GM23338 (cell line): ENCODE measurements at regions not wholly inside any gene's neighbourhood (a gene's known extent, or its start where the extent isn't known, plus 50 kb on each side); places are given as distances from the start of the nearest gene placed in this dataset.

Experiments used
- ATAC-seq: fragments of 200-7000 bp; cut with Tn5 transposase; 3 replicates; pipeline ENCODE4 v1.9.1; 2020
- DNase-seq: peaks from one replicate; pipeline ENCODE4 v3.0.0-alpha.2; 2015; ENCODE audit warnings: low spot score
- H2AFZ ChIP-seq: fragments of 200-600 bp; sonication (generic); 2 replicates; pipeline ENCODE4 v1.8.0; 2016; ENCODE audit warnings: antibody characterized with exemption, mild to moderate bottlenecking, moderate library complexity
- H3F3A ChIP-seq: fragments of 200-600 bp; sonication (generic); replicated peaks from 2 replicates; pipeline ENCODE4 v1.8.0; 2017; ENCODE audit warnings: antibody characterized with exemption, mixed run types, low read depth
- H3K27ac ChIP-seq: fragments of 200-600 bp; sonication (generic); 2 replicates; pipeline ENCODE4 v1.6.1; 2016; ENCODE audit warnings: low read depth
- H3K27me3 ChIP-seq: fragments of 200-600 bp; sonication (generic); 2 replicates; pipeline ENCODE4 v1.8.0; 2016; ENCODE audit warnings: mild to moderate bottlenecking, mixed run types, moderate library complexity; ENCODE audit not compliant: insufficient read depth
- H3K36me3 ChIP-seq: fragments of 200-600 bp; sonication (generic); 2 replicates; pipeline ENCODE4 v1.8.0; 2016; ENCODE audit warnings: mild to moderate bottlenecking; ENCODE audit not compliant: insufficient read depth
- H3K4me1 ChIP-seq: fragments of 200-600 bp; sonication (generic); 2 replicates; pipeline ENCODE4 v1.8.0; 2016; ENCODE audit warnings: mild to moderate bottlenecking, moderate library complexity; ENCODE audit not compliant: insufficient read depth
- H3K4me2 ChIP-seq: fragments of 200-600 bp; sonication (generic); 2 replicates; pipeline ENCODE4 v1.7.1; 2017; ENCODE audit warnings: mixed run types
- H3K4me3 ChIP-seq: fragments of 200-600 bp; sonication (generic); 2 replicates; pipeline ENCODE4 v1.6.1; 2016; ENCODE audit warnings: mixed run types
- H3K79me2 ChIP-seq: fragments of 200-600 bp; sonication (generic); replicated peaks from 2 replicates; pipeline ENCODE4 v1.8.0; 2017; ENCODE audit warnings: mild to moderate bottlenecking; ENCODE audit not compliant: insufficient read depth
- H3K9me2 ChIP-seq: fragments of 200-600 bp; sonication (generic); 2 replicates; pipeline ENCODE4 v1.8.0; 2017; ENCODE audit not compliant: insufficient read depth
- H4K20me1 ChIP-seq: fragments of 200-600 bp; sonication (generic); replicated peaks from 2 replicates; pipeline ENCODE4 v1.8.0; 2017; ENCODE audit warnings: mild to moderate bottlenecking; ENCODE audit not compliant: insufficient read depth
- H3K27ac Mint-ChIP-seq: 2 replicates; pipeline ENCODE4 v1.8.0; 2020; ENCODE audit warnings: inconsistent platforms, mild to moderate bottlenecking, moderate library complexity, mixed read lengths
- H3K27me3 Mint-ChIP-seq: 3 replicates; pipeline ENCODE4 v1.8.0; 2022; ENCODE audit warnings: low read depth, mild to moderate bottlenecking, moderate library complexity, mixed read lengths, inconsistent platforms; ENCODE audit not compliant: insufficient read depth, poor library complexity
- H3K36me3 Mint-ChIP-seq: 3 replicates; pipeline ENCODE4 v1.8.0; 2021; ENCODE audit warnings: low read depth, mild to moderate bottlenecking, inconsistent platforms, moderate library complexity, mixed read lengths
- H3K4me1 Mint-ChIP-seq: 3 replicates; pipeline ENCODE4 v1.8.0; 2020; ENCODE audit warnings: mild to moderate bottlenecking, inconsistent platforms, mixed read lengths
- H3K4me3 Mint-ChIP-seq: 3 replicates; pipeline ENCODE4 v1.8.0; 2021; ENCODE audit warnings: moderate library complexity, mild to moderate bottlenecking, inconsistent platforms, mixed read lengths
- H3K9me3 Mint-ChIP-seq: 3 replicates; pipeline ENCODE4 v1.8.0; 2020; ENCODE audit warnings: moderate library complexity, mild to moderate bottlenecking, inconsistent platforms, mixed read lengths
- CREB1 ChIP-seq: fragments of 250-450 bp; sonication (Bioruptor Pico); IDR thresholded peaks from 2 replicates; pipeline ENCODE4 v1.5.0; 2020; ENCODE audit warnings: low read depth, mild to moderate bottlenecking, moderate library complexity
- EZH2 ChIP-seq: fragments of 200-600 bp; sonication (generic); IDR thresholded peaks from one replicate; pipeline ENCODE4 v1.8.0; 2017; ENCODE audit warnings: antibody characterized with exemption, mild to moderate bottlenecking, low read depth; ENCODE audit not compliant: unreplicated experiment
- EZH2phosphoT487 ChIP-seq: fragments of 200-600 bp; sonication (generic); IDR thresholded peaks from one replicate; pipeline ENCODE4 v1.8.1; 2018; ENCODE audit warnings: antibody characterized with exemption; ENCODE audit not compliant: unreplicated experiment
- JUNB ChIP-seq: IDR thresholded peaks from one replicate; pipeline ENCODE4 v1.6.1; 2016; ENCODE audit warnings: antibody characterized with exemption; ENCODE audit not compliant: unreplicated experiment
- NANOG ChIP-seq: IDR thresholded peaks from 2 replicates; pipeline ENCODE4 v1.6.1; 2016; ENCODE audit warnings: antibody characterized with exemption, borderline replicate concordance
- POLR2AphosphoS5 ChIP-seq: IDR thresholded peaks from 2 replicates; pipeline ENCODE4 v1.6.1; 2016; ENCODE audit warnings: antibody characterized with exemption, low read depth
- STAT1 ChIP-seq: IDR thresholded peaks from one replicate; pipeline ENCODE4 v1.6.1; 2016; ENCODE audit warnings: antibody characterized with exemption; ENCODE audit not compliant: unreplicated experiment
- ZNF114 ChIP-seq: fragments of 250-450 bp; sonication (Bioruptor Pico); IDR thresholded peaks from 2 replicates; pipeline ENCODE4 v1.5.0; 2020; ENCODE audit warnings: mild to moderate bottlenecking, moderate library complexity
- ZNF331 ChIP-seq: fragments of 250-450 bp; sonication (Bioruptor Pico); IDR thresholded peaks from 2 replicates; pipeline ENCODE4 v1.5.0; 2020; ENCODE audit warnings: low read depth, mild to moderate bottlenecking, moderate library complexity
- TF ChIP-seq, protein P1 (sequence below): IDR thresholded peaks from one replicate; pipeline ENCODE4 v1.6.1; 2018; ENCODE audit warnings: antibody characterized with exemption; ENCODE audit not compliant: unreplicated experiment
- TF ChIP-seq, protein P2 (sequence below), 2 experiments: fragments of 200-600 bp in 1 of 2; sonication (generic) in 1 of 2; conservative IDR thresholded peaks; 2 replicates each; pipeline versions ENCODE4 v1.5.1 to v1.6.1; 2016 to 2017; ENCODE audit warnings: antibody characterized with exemption in 2 of 2, low read depth in 2 of 2, mild to moderate bottlenecking in 2 of 2, moderate library complexity in 1 of 2
- TF ChIP-seq, protein P3 (sequence below): fragments of 250-450 bp; sonication (Bioruptor Pico); IDR thresholded peaks from 2 replicates; pipeline ENCODE4 v1.5.0; 2020; ENCODE audit warnings: mild to moderate bottlenecking, moderate library complexity
- TF ChIP-seq, protein P4 (sequence below): IDR thresholded peaks from 2 replicates; pipeline ENCODE4 v1.6.1; 2016; ENCODE audit warnings: antibody characterized with exemption

DNA sequence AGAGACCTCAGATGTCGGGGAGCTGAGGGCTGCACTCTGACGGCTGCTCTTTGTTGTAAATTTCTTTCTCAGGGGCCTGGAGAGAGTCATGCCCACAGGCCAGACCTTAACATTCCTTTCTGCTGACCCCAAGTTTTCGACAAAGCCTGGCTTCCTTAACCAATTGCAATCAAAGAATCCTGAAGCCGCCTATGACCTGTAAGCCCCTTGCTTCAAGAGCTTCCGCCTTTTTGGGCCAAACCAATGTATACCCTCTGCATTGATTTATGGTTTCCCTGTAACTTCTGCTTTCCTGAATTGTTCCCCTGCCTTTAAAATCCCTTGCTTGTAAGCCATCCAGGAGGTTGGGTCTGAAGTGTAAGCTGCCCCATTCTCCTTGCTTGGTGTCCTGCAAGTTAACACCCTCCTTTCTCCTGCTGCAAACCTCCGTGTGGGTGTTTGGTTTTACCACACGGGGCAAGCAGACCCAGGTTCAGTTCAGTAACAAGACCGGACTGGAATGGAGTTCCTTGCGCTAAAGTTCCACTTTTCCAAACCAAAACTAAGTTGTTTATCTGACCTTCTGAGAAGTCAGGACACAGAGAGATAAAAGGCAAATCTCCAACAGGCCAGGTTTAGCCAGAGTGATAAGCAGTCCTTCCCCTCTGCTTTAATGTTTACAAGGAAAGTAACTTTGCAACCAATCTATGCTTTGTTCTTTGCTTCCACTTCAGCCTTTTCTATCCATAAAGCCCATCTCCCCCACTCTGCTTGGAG lies 141.6 kb downstream of the KCNJ12 start:
- Histone ChIP-seq H3K9me2 (no peaks in the 10 kb centered on the region), H2AFZ (no peak overlapping the region), H3K27ac (no peak overlapping the region), H3F3A (no peaks in the 10 kb centered on the region), H3K4me2 (no peak overlapping the region), H4K20me1 (no peaks in the 10 kb centered on the region), H3K4me1 (0 out of 2 replicates have a peak, but pooled peaks cover 8% of the 10 kb centered on the region), H3K27me3 (peaks cover 2% of the 10 kb centered on the region), H3K79me2 (no peaks in the 10 kb centered on the region), H3K36me3 (no peaks in the 10 kb centered on the region), H3K4me3 (no peak overlapping the region)
- peaks cover 8% of the 10 kb centered on the region; the same call in 2 of the 3 replicates for H3K4me1 Mint-ChIP-seq
- H3K27me3 Mint-ChIP-seq = peaks cover 2% of the 10 kb centered on the region
- no peak overlapping the region for H3K4me3 Mint-ChIP-seq
- no peak for DNase-seq
- no peaks in the 10 kb centered on the region for H3K36me3 Mint-ChIP-seq
- H3K27ac Mint-ChIP-seq = no peak overlapping the region; the same call in 1 of the 2 replicates
- H3K9me3 Mint-ChIP-seq = no peaks in the 10 kb centered on the region
- no peak for ATAC-seq
- TF ChIP-seq, protein P1, sequence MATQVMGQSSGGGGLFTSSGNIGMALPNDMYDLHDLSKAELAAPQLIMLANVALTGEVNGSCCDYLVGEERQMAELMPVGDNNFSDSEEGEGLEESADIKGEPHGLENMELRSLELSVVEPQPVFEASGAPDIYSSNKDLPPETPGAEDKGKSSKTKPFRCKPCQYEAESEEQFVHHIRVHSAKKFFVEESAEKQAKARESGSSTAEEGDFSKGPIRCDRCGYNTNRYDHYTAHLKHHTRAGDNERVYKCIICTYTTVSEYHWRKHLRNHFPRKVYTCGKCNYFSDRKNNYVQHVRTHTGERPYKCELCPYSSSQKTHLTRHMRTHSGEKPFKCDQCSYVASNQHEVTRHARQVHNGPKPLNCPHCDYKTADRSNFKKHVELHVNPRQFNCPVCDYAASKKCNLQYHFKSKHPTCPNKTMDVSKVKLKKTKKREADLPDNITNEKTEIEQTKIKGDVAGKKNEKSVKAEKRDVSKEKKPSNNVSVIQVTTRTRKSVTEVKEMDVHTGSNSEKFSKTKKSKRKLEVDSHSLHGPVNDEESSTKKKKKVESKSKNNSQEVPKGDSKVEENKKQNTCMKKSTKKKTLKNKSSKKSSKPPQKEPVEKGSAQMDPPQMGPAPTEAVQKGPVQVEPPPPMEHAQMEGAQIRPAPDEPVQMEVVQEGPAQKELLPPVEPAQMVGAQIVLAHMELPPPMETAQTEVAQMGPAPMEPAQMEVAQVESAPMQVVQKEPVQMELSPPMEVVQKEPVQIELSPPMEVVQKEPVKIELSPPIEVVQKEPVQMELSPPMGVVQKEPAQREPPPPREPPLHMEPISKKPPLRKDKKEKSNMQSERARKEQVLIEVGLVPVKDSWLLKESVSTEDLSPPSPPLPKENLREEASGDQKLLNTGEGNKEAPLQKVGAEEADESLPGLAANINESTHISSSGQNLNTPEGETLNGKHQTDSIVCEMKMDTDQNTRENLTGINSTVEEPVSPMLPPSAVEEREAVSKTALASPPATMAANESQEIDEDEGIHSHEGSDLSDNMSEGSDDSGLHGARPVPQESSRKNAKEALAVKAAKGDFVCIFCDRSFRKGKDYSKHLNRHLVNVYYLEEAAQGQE = no peak
- TF ChIP-seq STAT1 = no peak
- TF ChIP-seq NANOG = no peak
- no peak for TF ChIP-seq ZNF114
- TF ChIP-seq JUNB = no peak
- TF ChIP-seq, protein P2, sequence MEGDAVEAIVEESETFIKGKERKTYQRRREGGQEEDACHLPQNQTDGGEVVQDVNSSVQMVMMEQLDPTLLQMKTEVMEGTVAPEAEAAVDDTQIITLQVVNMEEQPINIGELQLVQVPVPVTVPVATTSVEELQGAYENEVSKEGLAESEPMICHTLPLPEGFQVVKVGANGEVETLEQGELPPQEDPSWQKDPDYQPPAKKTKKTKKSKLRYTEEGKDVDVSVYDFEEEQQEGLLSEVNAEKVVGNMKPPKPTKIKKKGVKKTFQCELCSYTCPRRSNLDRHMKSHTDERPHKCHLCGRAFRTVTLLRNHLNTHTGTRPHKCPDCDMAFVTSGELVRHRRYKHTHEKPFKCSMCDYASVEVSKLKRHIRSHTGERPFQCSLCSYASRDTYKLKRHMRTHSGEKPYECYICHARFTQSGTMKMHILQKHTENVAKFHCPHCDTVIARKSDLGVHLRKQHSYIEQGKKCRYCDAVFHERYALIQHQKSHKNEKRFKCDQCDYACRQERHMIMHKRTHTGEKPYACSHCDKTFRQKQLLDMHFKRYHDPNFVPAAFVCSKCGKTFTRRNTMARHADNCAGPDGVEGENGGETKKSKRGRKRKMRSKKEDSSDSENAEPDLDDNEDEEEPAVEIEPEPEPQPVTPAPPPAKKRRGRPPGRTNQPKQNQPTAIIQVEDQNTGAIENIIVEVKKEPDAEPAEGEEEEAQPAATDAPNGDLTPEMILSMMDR (conservative IDR thresholded peaks at IDR 0.05; ENCODE audit: low read depth in 2 of 2) = no peak
- TF ChIP-seq, protein P3, sequence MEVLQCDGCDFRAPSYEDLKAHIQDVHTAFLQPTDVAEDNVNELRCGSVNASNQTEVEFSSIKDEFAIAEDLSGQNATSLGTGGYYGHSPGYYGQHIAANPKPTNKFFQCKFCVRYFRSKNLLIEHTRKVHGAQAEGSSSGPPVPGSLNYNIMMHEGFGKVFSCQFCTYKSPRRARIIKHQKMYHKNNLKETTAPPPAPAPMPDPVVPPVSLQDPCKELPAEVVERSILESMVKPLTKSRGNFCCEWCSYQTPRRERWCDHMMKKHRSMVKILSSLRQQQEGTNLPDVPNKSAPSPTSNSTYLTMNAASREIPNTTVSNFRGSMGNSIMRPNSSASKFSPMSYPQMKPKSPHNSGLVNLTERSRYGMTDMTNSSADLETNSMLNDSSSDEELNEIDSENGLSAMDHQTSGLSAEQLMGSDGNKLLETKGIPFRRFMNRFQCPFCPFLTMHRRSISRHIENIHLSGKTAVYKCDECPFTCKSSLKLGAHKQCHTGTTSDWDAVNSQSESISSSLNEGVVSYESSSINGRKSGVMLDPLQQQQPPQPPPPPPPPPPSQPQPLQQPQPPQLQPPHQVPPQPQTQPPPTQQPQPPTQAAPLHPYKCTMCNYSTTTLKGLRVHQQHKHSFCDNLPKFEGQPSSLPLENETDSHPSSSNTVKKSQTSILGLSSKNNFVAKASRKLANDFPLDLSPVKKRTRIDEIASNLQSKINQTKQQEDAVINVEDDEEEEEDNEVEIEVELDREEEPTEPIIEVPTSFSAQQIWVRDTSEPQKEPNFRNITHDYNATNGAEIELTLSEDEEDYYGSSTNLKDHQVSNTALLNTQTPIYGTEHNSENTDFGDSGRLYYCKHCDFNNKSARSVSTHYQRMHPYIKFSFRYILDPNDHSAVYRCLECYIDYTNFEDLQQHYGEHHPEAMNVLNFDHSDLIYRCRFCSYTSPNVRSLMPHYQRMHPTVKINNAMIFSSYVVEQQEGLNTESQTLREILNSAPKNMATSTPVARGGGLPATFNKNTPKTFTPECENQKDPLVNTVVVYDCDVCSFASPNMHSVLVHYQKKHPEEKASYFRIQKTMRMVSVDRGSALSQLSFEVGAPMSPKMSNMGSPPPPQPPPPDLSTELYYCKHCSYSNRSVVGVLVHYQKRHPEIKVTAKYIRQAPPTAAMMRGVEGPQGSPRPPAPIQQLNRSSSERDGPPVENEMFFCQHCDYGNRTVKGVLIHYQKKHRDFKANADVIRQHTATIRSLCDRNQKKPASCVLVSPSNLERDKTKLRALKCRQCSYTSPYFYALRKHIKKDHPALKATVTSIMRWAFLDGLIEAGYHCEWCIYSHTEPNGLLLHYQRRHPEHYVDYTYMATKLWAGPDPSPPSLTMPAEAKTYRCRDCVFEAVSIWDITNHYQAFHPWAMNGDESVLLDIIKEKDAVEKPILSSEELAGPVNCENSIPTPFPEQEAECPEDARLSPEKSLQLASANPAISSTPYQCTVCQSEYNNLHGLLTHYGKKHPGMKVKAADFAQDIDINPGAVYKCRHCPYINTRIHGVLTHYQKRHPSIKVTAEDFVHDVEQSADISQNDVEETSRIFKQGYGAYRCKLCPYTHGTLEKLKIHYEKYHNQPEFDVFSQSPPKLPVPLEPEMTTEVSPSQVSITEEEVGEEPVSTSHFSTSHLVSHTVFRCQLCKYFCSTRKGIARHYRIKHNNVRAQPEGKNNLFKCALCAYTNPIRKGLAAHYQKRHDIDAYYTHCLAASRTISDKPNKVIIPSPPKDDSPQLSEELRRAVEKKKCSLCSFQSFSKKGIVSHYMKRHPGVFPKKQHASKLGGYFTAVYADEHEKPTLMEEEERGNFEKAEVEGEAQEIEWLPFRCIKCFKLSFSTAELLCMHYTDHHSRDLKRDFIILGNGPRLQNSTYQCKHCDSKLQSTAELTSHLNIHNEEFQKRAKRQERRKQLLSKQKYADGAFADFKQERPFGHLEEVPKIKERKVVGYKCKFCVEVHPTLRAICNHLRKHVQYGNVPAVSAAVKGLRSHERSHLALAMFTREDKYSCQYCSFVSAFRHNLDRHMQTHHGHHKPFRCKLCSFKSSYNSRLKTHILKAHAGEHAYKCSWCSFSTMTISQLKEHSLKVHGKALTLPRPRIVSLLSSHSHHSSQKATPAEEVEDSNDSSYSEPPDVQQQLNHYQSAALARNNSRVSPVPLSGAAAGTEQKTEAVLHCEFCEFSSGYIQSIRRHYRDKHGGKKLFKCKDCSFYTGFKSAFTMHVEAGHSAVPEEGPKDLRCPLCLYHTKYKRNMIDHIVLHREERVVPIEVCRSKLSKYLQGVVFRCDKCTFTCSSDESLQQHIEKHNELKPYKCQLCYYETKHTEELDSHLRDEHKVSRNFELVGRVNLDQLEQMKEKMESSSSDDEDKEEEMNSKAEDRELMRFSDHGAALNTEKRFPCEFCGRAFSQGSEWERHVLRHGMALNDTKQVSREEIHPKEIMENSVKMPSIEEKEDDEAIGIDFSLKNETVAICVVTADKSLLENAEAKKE (CRISPR knock-in tag) = no peak
- TF ChIP-seq EZH2phosphoT487 = no peak
- TF ChIP-seq, protein P4, sequence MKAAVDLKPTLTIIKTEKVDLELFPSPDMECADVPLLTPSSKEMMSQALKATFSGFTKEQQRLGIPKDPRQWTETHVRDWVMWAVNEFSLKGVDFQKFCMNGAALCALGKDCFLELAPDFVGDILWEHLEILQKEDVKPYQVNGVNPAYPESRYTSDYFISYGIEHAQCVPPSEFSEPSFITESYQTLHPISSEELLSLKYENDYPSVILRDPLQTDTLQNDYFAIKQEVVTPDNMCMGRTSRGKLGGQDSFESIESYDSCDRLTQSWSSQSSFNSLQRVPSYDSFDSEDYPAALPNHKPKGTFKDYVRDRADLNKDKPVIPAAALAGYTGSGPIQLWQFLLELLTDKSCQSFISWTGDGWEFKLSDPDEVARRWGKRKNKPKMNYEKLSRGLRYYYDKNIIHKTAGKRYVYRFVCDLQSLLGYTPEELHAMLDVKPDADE = no peak
- no peak for TF ChIP-seq EZH2
- no peak for TF ChIP-seq CREB1 (CRISPR knock-in tag)
- TF ChIP-seq POLR2AphosphoS5 = no peak
- no peak for TF ChIP-seq ZNF331 (CRISPR knock-in tag)
